NOMO-1 (cell line): ENCODE measurements at regions not wholly inside any gene's neighbourhood (a gene's known extent, or its start where the extent isn't known, plus 50 kb on each side); places are given as distances from the start of the nearest gene placed in this dataset.
"Not testable (repeated sequence)": the region's sequence is repeated elsewhere in the genome, so short reads cannot be mapped to it uniquely, and the experiment has no call there.

ENCODE experiments used
- DNase-seq, 2 experiments: peaks; one replicate each; lab custom pipeline; 2025; ENCODE audit not compliant: unreplicated experiment in 2 of 2; lab: John Stamatoyannopoulos, UW

- no peak for DNase-seq
These were observed 322.7 kb downstream of the ZNF326 start for GRCh38 chr1:90317628-90318027.

GRCh38 chr1:90314533-90314932, 319.6 kb downstream of the ZNF326 start:
- no peak for DNase-seq

- DNase-seq = no peak
These were observed 318.9 kb downstream of the ZNF326 start for GRCh38 chr1:90313778-90314177.

GRCh38 chr1:90309806-90310205, 314.9 kb downstream of the ZNF326 start:
- no peak for DNase-seq

GRCh38 chr1:90308421-90308820, 313.5 kb downstream of the ZNF326 start:
- no peak for DNase-seq

GRCh38 chr1:90305577-90305976, 310.7 kb downstream of the ZNF326 start:
- no peak for DNase-seq

GRCh38 chr1:90296327-90296726, 301.4 kb downstream of the ZNF326 start:
- no peak for DNase-seq

- DNase-seq = no peak
These were observed 300.6 kb downstream of the ZNF326 start for GRCh38 chr1:90295534-90295933.

- DNase-seq = no peak
These were observed 296.7 kb downstream of the ZNF326 start for GRCh38 chr1:90291431-90292216.

GRCh38 chr1:90282811-90283210, 287.9 kb downstream of the ZNF326 start:
- DNase-seq = no peak

GRCh38 chr1:90281886-90282285, 287.0 kb downstream of the ZNF326 start:
- DNase-seq = not testable (repeated sequence)

GRCh38 chr1:90277270-90277669, 282.4 kb downstream of the ZNF326 start:
- no peak for DNase-seq

- no peak for DNase-seq
These were observed 279.5 kb downstream of the ZNF326 start for GRCh38 chr1:90274376-90274775.

- no peak for DNase-seq
These were observed 278.4 kb downstream of the ZNF326 start for GRCh38 chr1:90273241-90273774.

GRCh38 chr1:90262791-90263190, 267.9 kb downstream of the ZNF326 start:
- no peak for DNase-seq

GRCh38 chr1:90262286-90262685, 267.4 kb downstream of the ZNF326 start:
- DNase-seq = no peak

- DNase-seq = no peak
These were observed 251.2 kb downstream of the ZNF326 start for GRCh38 chr1:90246069-90246468.

- no peak for DNase-seq
These were observed 241.6 kb downstream of the ZNF326 start for GRCh38 chr1:90236493-90236892.

- no peak for DNase-seq
These were observed 228.5 kb downstream of the ZNF326 start for GRCh38 chr1:90223401-90223800.

- no peak for DNase-seq
These were observed 226.2 kb downstream of the ZNF326 start for GRCh38 chr1:90220941-90221693.

GRCh38 chr1:90220496-90220895, 225.6 kb downstream of the ZNF326 start:
- no peak for DNase-seq
